ENCODE measurements at regions not wholly inside any gene's neighbourhood (a gene's known extent, or its start where the extent isn't known, plus 50 kb on each side); places are given as distances from the start of the nearest gene placed in this dataset.

DNA sequence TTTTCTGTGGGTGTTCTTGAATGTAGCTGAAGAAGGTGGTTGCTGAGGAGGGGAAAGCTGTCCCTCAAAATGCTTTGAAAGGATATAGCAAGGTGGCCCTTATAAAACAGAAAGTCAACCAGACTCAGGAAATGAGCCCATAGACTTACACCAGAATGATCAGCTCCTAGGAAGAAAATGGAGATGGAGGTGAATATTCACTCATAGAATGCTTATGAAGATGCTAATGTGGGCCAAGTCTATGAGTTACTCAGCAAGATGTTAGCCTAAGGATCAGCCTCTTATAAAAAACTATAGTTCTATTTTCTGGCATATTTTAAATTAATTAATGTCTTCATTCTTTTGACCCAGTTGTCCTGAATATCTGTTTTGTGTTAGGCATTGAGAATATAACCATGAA lies 1054.0 kb downstream of the AGBL1 start:
- TF ChIP-seq CTCF (conservative IDR thresholded peaks at IDR 0.05; ENCODE audit: low read depth, low read length), result no peak
- TF ChIP-seq POLR2A (IDR thresholded peaks at IDR 0.05; ENCODE audit: low read depth, low read length), result no peak
- TF ChIP-seq CEBPB (IDR thresholded peaks at IDR 0.05; ENCODE audit: low read depth, low read length), result no peak
- TF ChIP-seq MXI1 (IDR thresholded peaks at IDR 0.05; ENCODE audit: borderline replicate concordance, low read depth, low read length), result no peak
- TF ChIP-seq USF2 (IDR thresholded peaks at IDR 0.05; ENCODE audit: low read depth, low read length), result no peak
- no peak for TF ChIP-seq SMC3 (IDR thresholded peaks at IDR 0.05; ENCODE audit: low read depth, low read length)
- TF ChIP-seq NFE2L2 (IDR thresholded peaks at IDR 0.05; ENCODE audit: low read depth, low read length), result no peak
- no peak for TF ChIP-seq RCOR1 (IDR thresholded peaks at IDR 0.05; ENCODE audit: insufficient replicate concordance, low read length)
- TF ChIP-seq FOS (IDR thresholded peaks at IDR 0.05; ENCODE audit: low read depth, low read length), result no peak
- no peak for TF ChIP-seq MAFK (IDR thresholded peaks at IDR 0.05; ENCODE audit: low read depth, low read length)
- TF ChIP-seq RFX5 (IDR thresholded peaks at IDR 0.05; ENCODE audit: low read depth, low read length), result no peak
- TF ChIP-seq RAD21 (IDR thresholded peaks at IDR 0.05; ENCODE audit: low read length), result no peak
- TF ChIP-seq BHLHE40 (IDR thresholded peaks at IDR 0.05; ENCODE audit: low read depth, low read length), result no peak
- no peak for TF ChIP-seq CHD1 (IDR thresholded peaks at IDR 0.05; ENCODE audit: low read depth, low read length)
